HG02981 (cell line): ENCODE measurements at regions not wholly inside any gene's neighbourhood (a gene's known extent, or its start where the extent isn't known, plus 50 kb on each side); places are given as distances from the start of the nearest gene placed in this dataset.
"Not testable (repeated sequence)": the region's sequence is repeated elsewhere in the genome, so short reads cannot be mapped to it uniquely, and the experiment has no call there.

Experiments
- ATAC-seq: cut with Tn5 transposase; IDR thresholded peaks from one replicate; pipeline ENCODE4 v1.9.1; 2021; ENCODE audit warnings: mild to moderate bottlenecking, moderate library complexity; ENCODE audit not compliant: unreplicated experiment

- ATAC-seq, result not testable (repeated sequence)
Measured at GRCh38 chr3:191078913-191079312, 120.1 kb upstream of the OSTN start.

GRCh38 chr3:191076903-191077552 lies 122.0 kb upstream of the OSTN start:
- ATAC-seq, result no peak

- no peak for ATAC-seq
Measured at GRCh38 chr3:191074511-191074910, 124.5 kb upstream of the OSTN start.

- no peak for ATAC-seq
Measured at GRCh38 chr3:191070762-191071403, 128.2 kb upstream of the OSTN start.

- ATAC-seq, result no peak
Measured at GRCh38 chr3:191070201-191070600, 128.8 kb upstream of the OSTN start.

- ATAC-seq, result no peak
Measured at GRCh38 chr3:191068946-191069813, 129.9 kb upstream of the OSTN start.

- ATAC-seq, result no peak
Measured at GRCh38 chr3:191066669-191067068, 132.4 kb upstream of the OSTN start.

GRCh38 chr3:191065181-191065805 lies 133.7 kb upstream of the OSTN start:
- no peak for ATAC-seq

- peak; percentile 69 for ATAC-seq
Measured at GRCh38 chr3:191051037-191051436, 148.0 kb upstream of the OSTN start.

- no peak for ATAC-seq
Measured at GRCh38 chr3:191047930-191048329, 151.1 kb upstream of the OSTN start.

GRCh38 chr3:191030929-191031328 lies 168.1 kb upstream of the OSTN start:
- no peak for ATAC-seq

GRCh38 chr3:191030491-191030890 lies 168.0 kb upstream of the GMNC start:
- no peak for ATAC-seq

- no peak for ATAC-seq
Measured at GRCh38 chr3:191026746-191027145, 164.3 kb upstream of the GMNC start.

- no peak for ATAC-seq
Measured at GRCh38 chr3:191020730-191021396, 158.4 kb upstream of the GMNC start.

GRCh38 chr3:191019855-191020254 lies 157.4 kb upstream of the GMNC start:
- ATAC-seq, result no peak

- ATAC-seq, result not testable (repeated sequence)
Measured at GRCh38 chr3:191015960-191016359, 153.5 kb upstream of the GMNC start.

- peak; percentile 68 for ATAC-seq
Measured at GRCh38 chr3:191008074-191008473, 145.6 kb upstream of the GMNC start.

- ATAC-seq, result no peak
Measured at GRCh38 chr3:191005790-191006189, 143.3 kb upstream of the GMNC start.

GRCh38 chr3:191003742-191004141 lies 141.2 kb upstream of the GMNC start:
- no peak for ATAC-seq

- no peak for ATAC-seq
Measured at GRCh38 chr3:190996181-190996775, 133.8 kb upstream of the GMNC start.
